Tibial artery (tissue), 4 donors: ENCODE measurements at regions not wholly inside any gene's neighbourhood (a gene's known extent, or its start where the extent isn't known, plus 50 kb on each side); places are given as distances from the start of the nearest gene placed in this dataset.

Source experiments
- DNase-seq, 2 donors: peaks; one replicate each; pipeline ENCODE4 v3.0.0-alpha.2; 2019
- H3K27ac ChIP-seq, 2 donors: fragments of 200-600 bp; sonication (generic) in 1 of 2; 1 replicate in 1 of 2; 2 replicates in 1 of 2; pipeline ENCODE4 v1.5.1; 2018 to 2019; ENCODE audit warnings: mild to moderate bottlenecking in 1 of 2
- H3K27me3 ChIP-seq, 2 donors: fragments of 200-600 bp; sonication (generic) in 1 of 2; one replicate each; pipeline versions ENCODE4 v1.5.1 to v1.6.0; 2016 to 2019
- H3K36me3 ChIP-seq, 3 donors: fragments of 200-600 bp; sonication (generic) in 2 of 3; one replicate each; pipeline ENCODE4 v1.5.1; 2016 to 2019; ENCODE audit warnings: mild to moderate bottlenecking in 2 of 3
- H3K4me1 ChIP-seq, 4 donors: fragments of 200-600 bp; sonication (generic) in 2 of 4; 1 replicate in 3 of 4; 2 replicates in 1 of 4; pipeline ENCODE4 v1.5.1; 2016 to 2019
- H3K4me3 ChIP-seq, 2 donors: fragments of 200-600 bp; sonication (generic) in 1 of 2; 1 replicate in 1 of 2; 2 replicates in 1 of 2; pipeline ENCODE4 v1.5.1; 2018 to 2019; ENCODE audit warnings: mild to moderate bottlenecking in 2 of 2
- H3K9me3 ChIP-seq, 3 donors: fragments of 200-600 bp; sonication (generic) in 1 of 3; one replicate each; pipeline ENCODE4 v1.5.1; 2016 to 2019
- intact Hi-C: fragments of 100-400 bp; cut with DNase I; formaldehyde crosslinking; loops from one replicate; pipeline ENCODE4 v1.15.0; 2023; ENCODE audit warnings: low total_unique reads
- TF ChIP-seq, protein P1 (sequence below), 2 experiments: fragments of 200-600 bp in 1 of 2; fragments of 450-650 bp in 1 of 2; IDR thresholded peaks; one replicate each; pipeline ENCODE4 v1.5.1; 2017 to 2019; ENCODE audit warnings: antibody characterized with exemption in 2 of 2, mild to moderate bottlenecking in 1 of 2, moderate library complexity in 1 of 2

DNA sequence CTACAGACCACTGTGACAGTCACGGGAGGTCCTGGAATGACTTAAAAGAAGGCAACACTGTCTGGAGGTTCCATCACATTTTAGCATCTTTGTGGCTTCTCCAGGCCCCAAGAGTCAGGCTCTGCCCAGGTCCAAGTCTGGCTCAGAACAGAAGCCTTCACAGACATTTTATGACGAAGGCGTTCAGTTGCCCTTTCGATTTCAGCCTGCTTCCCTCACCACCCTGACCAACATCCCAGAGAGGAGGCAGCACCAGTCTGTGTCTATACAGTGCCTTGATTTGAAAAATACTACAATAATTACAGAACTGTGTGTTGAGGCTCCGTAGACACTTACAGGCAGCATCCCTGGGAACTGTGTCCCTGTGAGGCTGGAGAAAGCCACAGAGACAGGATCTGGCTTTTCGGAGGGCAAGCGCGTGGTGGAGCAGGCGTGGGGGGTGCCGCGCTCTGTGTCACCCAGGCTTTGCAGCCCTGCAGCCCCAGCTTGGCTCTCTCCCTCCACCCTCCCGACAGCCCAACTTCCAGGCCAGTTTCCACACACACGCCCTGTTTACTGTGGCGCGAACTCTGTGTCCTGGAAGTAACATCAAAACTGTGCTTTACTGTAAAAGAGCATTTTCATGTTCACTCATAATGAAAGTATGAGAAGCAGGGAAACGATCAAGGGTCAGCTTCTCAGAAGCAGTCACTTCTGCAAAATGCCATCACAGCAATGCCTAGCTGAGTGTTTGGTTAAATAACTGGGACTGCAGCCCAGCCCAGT is 153.5 kb upstream of the ALKAL2 start:
- H3K36me3 ChIP-seq: no peaks in the 10 kb centered on the region

DNA sequence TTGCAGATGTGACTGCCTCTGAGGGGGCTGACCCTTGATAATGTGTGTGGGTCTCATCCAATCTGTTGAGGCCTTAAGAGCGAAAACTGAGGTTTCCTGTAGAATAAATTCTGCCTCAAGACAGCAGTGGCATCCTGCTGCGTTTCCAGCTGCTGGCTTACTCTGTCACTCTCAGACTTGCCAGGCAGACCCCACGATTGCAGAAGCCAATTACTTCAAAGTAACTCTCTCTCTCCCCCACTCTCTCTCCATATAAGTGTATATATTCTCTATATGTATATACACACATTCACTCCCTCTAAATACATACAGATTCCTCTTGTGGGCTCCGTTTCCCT is 152.5 kb upstream of the ALKAL2 start:
- Histone ChIP-seq H3K4me1 (no peaks in the 10 kb centered on the region), H3K9me3 (no peaks in the 10 kb centered on the region), H3K27me3 (peaks cover 0 to 8% of the 10 kb centered on the region in 2 donors), H3K36me3 (no peaks in the 10 kb centered on the region), H3K4me3 (no peak overlapping the region), H3K27ac (no peak overlapping the region)
- intact Hi-C loops: no loop called here
- DNase-seq: no peak
- TF ChIP-seq, protein P1, sequence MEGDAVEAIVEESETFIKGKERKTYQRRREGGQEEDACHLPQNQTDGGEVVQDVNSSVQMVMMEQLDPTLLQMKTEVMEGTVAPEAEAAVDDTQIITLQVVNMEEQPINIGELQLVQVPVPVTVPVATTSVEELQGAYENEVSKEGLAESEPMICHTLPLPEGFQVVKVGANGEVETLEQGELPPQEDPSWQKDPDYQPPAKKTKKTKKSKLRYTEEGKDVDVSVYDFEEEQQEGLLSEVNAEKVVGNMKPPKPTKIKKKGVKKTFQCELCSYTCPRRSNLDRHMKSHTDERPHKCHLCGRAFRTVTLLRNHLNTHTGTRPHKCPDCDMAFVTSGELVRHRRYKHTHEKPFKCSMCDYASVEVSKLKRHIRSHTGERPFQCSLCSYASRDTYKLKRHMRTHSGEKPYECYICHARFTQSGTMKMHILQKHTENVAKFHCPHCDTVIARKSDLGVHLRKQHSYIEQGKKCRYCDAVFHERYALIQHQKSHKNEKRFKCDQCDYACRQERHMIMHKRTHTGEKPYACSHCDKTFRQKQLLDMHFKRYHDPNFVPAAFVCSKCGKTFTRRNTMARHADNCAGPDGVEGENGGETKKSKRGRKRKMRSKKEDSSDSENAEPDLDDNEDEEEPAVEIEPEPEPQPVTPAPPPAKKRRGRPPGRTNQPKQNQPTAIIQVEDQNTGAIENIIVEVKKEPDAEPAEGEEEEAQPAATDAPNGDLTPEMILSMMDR (IDR thresholded peaks at IDR 0.05): no peak

More for the DNA sequence above, 153.5 kb upstream of the ALKAL2 start:
- Histone ChIP-seq H3K9me3 (no peaks in the 10 kb centered on the region), H3K4me3 (no peak overlapping the region), H3K4me1 (no peaks in the 10 kb centered on the region), H3K27ac (peak overlapping the region in 1 of 2 donors; percentile 15), H3K27me3 (peaks cover 0 to 8% of the 10 kb centered on the region in 2 donors)
- peak in 1 of 2 donors; percentile 70 for DNase-seq
- TF ChIP-seq, protein P1 (IDR thresholded peaks at IDR 0.05): no peak
- intact Hi-C loops: no loop called here

DNA sequence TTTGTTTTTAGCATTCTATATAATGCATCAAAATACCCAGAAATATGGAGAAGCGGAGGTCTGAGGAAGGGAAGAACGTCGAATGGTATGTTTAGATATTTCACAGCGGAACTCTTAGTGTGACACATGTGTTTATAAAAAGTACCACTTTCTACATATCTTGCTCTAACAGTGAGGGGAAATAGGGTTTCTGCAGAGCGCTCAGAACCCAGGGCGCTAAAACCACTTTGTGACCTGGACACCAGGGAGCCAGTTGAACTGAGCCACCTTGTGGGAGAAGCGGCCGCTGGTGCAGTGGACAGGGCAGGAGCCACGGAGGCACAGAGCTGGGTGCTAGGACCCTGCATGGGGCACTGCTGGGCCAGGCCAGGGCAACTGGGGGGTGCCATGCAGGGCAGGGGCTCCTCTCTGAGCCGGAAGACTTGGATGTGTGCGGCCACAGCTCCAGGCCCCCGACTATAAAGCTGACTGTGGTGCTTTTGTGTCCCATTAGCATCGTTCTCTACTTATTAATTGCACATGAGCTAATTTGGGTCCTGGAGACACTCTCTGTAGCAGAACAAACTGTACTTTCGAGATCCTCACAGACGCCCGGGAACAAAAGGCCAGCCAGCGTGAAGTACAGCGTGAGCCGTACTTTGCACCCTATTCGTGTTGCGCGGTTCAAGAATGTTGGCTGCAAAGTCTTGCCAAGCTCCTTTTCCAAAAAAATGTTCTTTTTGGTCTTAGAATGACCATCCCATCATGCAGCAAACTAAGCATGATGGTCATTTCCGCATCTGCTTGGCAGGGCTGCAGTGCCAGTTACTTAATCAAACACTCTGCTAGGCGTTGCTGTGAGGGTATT is 151.9 kb upstream of the ALKAL2 start:
- Histone ChIP-seq H3K4me3 (no peak overlapping the region), H3K9me3 (no peaks in the 10 kb centered on the region), H3K27ac (no peak overlapping the region), H3K36me3 (no peaks in the 10 kb centered on the region), H3K27me3 (peaks cover 0 to 8% of the 10 kb centered on the region in 2 donors), H3K4me1 (no peaks in the 10 kb centered on the region)
- intact Hi-C loops: no loop called here
- peak; percentile 73 to 77 for DNase-seq
- TF ChIP-seq, protein P1 (IDR thresholded peaks at IDR 0.05): no peak

GRCh38 chr2:439077-439476 is 151.2 kb upstream of the ALKAL2 start:
- H3K36me3 ChIP-seq: no peaks in the 10 kb centered on the region
- peaks cover 0 to 8% of the 10 kb centered on the region in 2 donors for H3K27me3 ChIP-seq
- no peak for DNase-seq
- no peaks in the 10 kb centered on the region for H3K9me3 ChIP-seq
- no peaks in the 10 kb centered on the region for H3K4me1 ChIP-seq
- intact Hi-C loops: no loop called here
- TF ChIP-seq, protein P1 (IDR thresholded peaks at IDR 0.05): no peak
- H3K27ac ChIP-seq: no peak overlapping the region
- H3K4me3 ChIP-seq: no peak overlapping the region

DNA sequence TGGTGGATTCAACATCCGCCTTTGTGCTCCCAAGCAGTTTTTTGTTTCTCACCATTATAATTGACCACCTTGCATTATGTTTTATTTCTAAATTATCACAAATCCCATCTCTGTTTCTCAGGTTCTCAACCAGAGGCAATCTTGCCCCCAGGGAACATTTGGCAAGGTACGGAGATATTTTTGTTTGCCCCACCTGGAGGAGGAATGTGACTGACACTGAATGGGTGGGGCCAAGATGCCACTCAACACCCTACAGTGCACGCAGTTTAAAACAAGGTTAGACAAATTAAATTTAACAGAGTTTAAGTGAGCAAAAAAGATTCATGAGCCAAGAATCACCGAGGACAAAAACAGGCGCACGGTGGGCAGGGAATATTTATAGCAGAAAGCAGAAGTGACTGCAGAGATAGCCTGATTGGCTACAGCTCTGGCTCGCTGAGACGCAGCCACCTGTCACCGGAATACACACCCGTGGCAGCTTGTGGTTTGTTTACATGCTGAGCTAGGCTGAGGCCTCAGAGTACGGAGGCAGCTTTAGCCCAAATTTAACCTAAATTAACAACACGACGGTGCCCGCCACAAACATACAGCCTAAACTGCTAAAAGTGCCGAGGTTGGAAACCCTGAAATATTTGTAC is 150.0 kb upstream of the ALKAL2 start:
- Histone ChIP-seq H3K4me3 (no peak overlapping the region), H3K27ac (no peak overlapping the region), H3K4me1 (no peaks in the 10 kb centered on the region), H3K36me3 (no peaks in the 10 kb centered on the region), H3K27me3 (peaks cover 0 to 8% of the 10 kb centered on the region in 2 donors), H3K9me3 (no peaks in the 10 kb centered on the region)
- intact Hi-C loops: no loop called here
- TF ChIP-seq, protein P1 (IDR thresholded peaks at IDR 0.05): no peak
- DNase-seq: no peak
